RWPE1 (cell line): ENCODE measurements at regions not wholly inside any gene's neighbourhood (a gene's known extent, or its start where the extent isn't known, plus 50 kb on each side); places are given as distances from the start of the nearest gene placed in this dataset.

Experiments
- CTCF ChIA-PET: fragments of 350-600 bp; sonication (Branson Sonifier 250); formaldehyde crosslinking; extraction: SDS; loops from one replicate; lab custom pipeline; 2021; lab: Yijun Ruan, JAX
- POLR2A ChIA-PET: fragments of 400-600 bp; formaldehyde crosslinking; extraction: SDS; loops from one replicate; lab custom pipeline; 2020; ENCODE audit warnings: antibody characterized with exemption; ENCODE audit not compliant: low non-redundant PET; lab: Yijun Ruan, JAX
- DNase-seq: peaks from one replicate; pipeline ENCODE4 v3.0.0; 2012; ENCODE audit warnings: low spot score
- H3K27ac ChIP-seq: fragments of 450-650 bp; 2 replicates; pipeline ENCODE4 v1.5.1; 2017
- TF ChIP-seq, protein P1 (sequence below): fragments of 450-650 bp; conservative IDR thresholded peaks from 2 replicates; pipeline ENCODE4 v1.5.1; 2017; ENCODE audit warnings: low read depth, mild to moderate bottlenecking

DNA sequence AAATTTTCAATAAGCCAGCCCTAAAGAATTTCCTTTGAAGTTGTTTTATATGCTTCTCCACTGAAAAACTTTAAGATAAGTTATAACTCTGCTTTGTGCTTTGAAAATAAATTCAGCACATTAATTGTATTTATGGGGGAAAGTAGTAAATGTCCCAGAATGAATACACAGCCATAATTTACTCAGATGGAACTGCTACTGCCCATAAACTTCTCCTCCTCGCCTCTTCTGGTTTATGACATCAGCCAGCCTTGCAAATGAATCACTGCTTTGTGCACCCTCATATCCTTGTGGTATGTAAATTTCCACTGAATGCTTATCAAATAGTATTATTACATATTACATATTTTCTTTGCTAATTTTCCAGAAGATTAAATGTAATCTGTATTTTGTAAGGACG, 302.0 kb downstream of the DIPK2A start:
- TF ChIP-seq, protein P1, sequence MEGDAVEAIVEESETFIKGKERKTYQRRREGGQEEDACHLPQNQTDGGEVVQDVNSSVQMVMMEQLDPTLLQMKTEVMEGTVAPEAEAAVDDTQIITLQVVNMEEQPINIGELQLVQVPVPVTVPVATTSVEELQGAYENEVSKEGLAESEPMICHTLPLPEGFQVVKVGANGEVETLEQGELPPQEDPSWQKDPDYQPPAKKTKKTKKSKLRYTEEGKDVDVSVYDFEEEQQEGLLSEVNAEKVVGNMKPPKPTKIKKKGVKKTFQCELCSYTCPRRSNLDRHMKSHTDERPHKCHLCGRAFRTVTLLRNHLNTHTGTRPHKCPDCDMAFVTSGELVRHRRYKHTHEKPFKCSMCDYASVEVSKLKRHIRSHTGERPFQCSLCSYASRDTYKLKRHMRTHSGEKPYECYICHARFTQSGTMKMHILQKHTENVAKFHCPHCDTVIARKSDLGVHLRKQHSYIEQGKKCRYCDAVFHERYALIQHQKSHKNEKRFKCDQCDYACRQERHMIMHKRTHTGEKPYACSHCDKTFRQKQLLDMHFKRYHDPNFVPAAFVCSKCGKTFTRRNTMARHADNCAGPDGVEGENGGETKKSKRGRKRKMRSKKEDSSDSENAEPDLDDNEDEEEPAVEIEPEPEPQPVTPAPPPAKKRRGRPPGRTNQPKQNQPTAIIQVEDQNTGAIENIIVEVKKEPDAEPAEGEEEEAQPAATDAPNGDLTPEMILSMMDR = no peak
- CTCF ChIA-PET = no interaction called here
- no peak overlapping the region for H3K27ac ChIP-seq
- DNase-seq = no peak
- POLR2A ChIA-PET = interaction anchor here (0.7 kb wide), 1 partner anchor 301 kb away, joined by 3 read pairs; no protein-coding TSS in a partner anchor

DNA sequence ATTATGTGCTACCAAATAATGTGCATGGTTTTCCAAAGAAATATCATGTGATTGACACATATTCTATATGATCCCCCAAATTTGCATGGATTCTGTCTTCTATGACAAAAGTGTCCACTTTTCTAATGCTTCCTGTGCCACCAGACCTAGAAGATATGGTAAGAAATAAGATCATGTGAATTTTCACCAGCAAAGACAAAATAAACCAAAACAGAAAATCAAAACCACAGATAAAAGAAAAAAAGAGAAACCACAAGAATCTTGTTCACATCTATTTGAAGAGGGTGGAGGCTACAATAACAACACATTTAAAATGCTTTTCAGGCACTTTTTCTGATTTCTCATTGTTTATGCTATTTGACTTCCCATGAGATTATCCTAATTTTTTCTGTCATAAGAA, 303.4 kb downstream of the DIPK2A start:
- DNase-seq = no peak
- TF ChIP-seq, protein P1 = no peak
- CTCF ChIA-PET = no interaction called here
- POLR2A ChIA-PET = no interaction called here
- H3K27ac ChIP-seq = no peak overlapping the region

DNA sequence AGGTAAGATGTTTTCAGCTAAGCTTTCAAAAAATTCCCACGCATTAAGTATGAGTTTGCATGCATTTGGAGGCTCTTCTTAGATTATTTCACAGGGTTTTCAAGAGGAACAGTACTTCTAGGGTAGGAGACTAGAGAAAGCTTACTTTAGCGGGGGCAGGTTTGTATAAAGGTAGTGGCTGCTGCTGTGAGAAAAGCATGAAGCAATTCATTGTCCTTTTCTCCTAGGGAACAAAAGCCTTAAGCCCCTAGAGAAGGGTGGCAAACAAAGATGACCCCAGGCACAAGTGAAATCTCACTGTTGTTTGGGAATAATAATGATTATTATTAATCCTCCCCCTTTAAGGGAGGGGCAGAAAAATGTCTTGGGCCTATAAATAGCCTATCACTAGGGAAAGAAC, 310.7 kb downstream of the DIPK2A start:
- no peak for DNase-seq
- no peak overlapping the region for H3K27ac ChIP-seq
- TF ChIP-seq, protein P1 = no peak
- ChIA-PET CTCF (no interaction called here), POLR2A (no interaction called here)

DNA sequence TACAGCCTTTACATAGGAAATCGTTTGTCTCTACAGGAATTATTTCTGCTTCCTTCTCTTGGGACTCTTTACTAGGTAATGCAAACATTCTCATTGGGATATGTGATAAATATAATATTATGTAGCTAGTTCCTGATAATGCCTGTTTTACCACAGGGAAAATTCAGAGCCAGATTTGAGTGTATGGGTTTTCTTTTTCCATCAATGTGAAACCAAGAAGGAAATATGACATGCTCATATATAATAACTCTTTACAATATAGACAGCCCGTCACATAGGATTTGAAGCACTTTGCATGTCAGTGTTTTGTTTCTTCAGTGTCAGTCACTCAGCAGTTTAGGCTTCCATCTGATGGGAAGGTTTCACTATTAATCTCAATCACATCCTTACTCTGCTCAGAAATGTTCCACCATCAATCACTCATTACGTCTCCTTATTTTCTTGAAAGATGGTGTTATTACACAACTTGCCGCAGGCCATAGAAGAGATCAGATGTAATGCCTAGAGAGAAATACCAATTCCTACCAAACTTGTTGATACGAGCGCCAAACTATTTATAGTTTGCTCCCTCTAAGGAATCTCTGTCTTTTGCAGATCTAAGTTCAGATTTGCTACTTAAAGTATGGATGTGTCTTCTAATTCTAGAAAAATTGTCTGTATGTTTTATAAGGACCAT, 314.8 kb downstream of the DIPK2A start:
- TF ChIP-seq, protein P1 = no peak
- no peak for DNase-seq
- ChIA-PET CTCF (no interaction called here), POLR2A (no interaction called here)
- H3K27ac ChIP-seq = no peak overlapping the region

GRCh38 chr3:144287001-144287400, 315.4 kb downstream of the DIPK2A start:
- no peak overlapping the region for H3K27ac ChIP-seq
- CTCF ChIA-PET = no interaction called here
- POLR2A ChIA-PET = no interaction called here
- no peak for DNase-seq
- TF ChIP-seq, protein P1 = no peak

- TF ChIP-seq, protein P1 = no peak
- no peak for DNase-seq
- POLR2A ChIA-PET = no interaction called here
- CTCF ChIA-PET = no interaction called here
- H3K27ac ChIP-seq = no peak overlapping the region
Measured at GRCh38 chr3:144289057-144289456, 317.4 kb downstream of the DIPK2A start.
